Left lung (tissue), 4 donors: ENCODE measurements at regions not wholly inside any gene's neighbourhood (a gene's known extent, or its start where the extent isn't known, plus 50 kb on each side); places are given as distances from the start of the nearest gene placed in this dataset.

ENCODE experiments used
- ATAC-seq: fragments of 200-7000 bp; cut with Tn5 transposase; one replicate; pipeline ENCODE4 v1.9.1; 2020; ENCODE audit warnings: moderate library complexity
- DNase-seq, 4 donors: peaks; one replicate each; pipeline ENCODE4 v3.0.0-alpha.2; 2013 to 2020
- H3K27ac ChIP-seq, 2 donors: fragments of 200-600 bp; sonication (generic) in 1 of 2; one replicate each; pipeline versions ENCODE4 v1.5.0 to v1.8.0; 2020 to 2021
- H3K27me3 ChIP-seq, 2 donors: fragments of 200-600 bp; sonication (generic) in 1 of 2; one replicate each; pipeline versions ENCODE4 v1.5.0 to v1.8.0; 2020 to 2021
- H3K36me3 ChIP-seq, 2 donors: fragments of 200-600 bp; sonication (generic) in 1 of 2; one replicate each; pipeline versions ENCODE4 v1.5.0 to v1.8.0; 2020 to 2021
- H3K4me1 ChIP-seq, 2 donors: fragments of 200-600 bp; one replicate each; pipeline ENCODE4 v1.8.0; 2021
- H3K4me3 ChIP-seq, 2 donors: fragments of 200-600 bp; sonication (generic) in 1 of 2; one replicate each; pipeline versions ENCODE4 v1.5.0 to v1.8.0; 2020 to 2021; ENCODE audit warnings: mild to moderate bottlenecking in 1 of 2
- H3K9me3 ChIP-seq, 2 donors: fragments of 200-600 bp; sonication (generic) in 1 of 2; one replicate each; pipeline versions ENCODE4 v1.5.0 to v1.8.0; 2020 to 2021
- intact Hi-C, 2 donors: fragments of 100-400 bp; cut with DNase I; formaldehyde crosslinking; loops; one replicate each; pipeline versions ENCODE4 v1.11.2 to v1.14.2; 2022
- TF ChIP-seq, protein P1 (sequence below), 2 donors: fragments of 200-600 bp; sonication (generic) in 1 of 2; IDR thresholded peaks; one replicate each; pipeline versions ENCODE4 v1.5.0 to v1.8.0; 2021; ENCODE audit warnings: antibody characterized with exemption in 2 of 2
- donor health status: DM: no; HTN: yes; CAD: no.
- donor health status: DM: no; HTN: no; CAD: no.

DNA sequence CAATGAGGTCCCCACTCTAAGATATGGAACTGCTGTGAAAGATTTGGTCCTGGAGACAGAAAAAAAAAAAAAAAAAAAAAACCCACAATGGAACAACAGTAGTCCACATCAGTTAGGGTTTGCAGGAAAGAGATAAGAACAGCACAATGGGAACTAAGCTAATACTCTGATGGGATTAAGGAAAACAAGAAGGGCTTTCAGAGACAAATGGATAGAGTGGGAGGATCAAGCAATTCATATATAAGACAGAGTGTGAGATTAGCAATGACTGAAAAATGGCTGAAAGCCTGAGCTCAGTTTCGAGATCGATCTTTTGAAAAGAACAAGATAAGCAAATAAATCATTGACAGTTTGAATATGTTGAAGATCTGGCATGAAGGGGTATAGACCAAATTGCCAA, 188.4 kb upstream of the TRPC5 start:
- no peak overlapping the region for H3K4me3 ChIP-seq
- ATAC-seq (no peak), DNase-seq (no peak)
- TF ChIP-seq, protein P1, sequence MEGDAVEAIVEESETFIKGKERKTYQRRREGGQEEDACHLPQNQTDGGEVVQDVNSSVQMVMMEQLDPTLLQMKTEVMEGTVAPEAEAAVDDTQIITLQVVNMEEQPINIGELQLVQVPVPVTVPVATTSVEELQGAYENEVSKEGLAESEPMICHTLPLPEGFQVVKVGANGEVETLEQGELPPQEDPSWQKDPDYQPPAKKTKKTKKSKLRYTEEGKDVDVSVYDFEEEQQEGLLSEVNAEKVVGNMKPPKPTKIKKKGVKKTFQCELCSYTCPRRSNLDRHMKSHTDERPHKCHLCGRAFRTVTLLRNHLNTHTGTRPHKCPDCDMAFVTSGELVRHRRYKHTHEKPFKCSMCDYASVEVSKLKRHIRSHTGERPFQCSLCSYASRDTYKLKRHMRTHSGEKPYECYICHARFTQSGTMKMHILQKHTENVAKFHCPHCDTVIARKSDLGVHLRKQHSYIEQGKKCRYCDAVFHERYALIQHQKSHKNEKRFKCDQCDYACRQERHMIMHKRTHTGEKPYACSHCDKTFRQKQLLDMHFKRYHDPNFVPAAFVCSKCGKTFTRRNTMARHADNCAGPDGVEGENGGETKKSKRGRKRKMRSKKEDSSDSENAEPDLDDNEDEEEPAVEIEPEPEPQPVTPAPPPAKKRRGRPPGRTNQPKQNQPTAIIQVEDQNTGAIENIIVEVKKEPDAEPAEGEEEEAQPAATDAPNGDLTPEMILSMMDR (IDR thresholded peaks at IDR 0.05): no peak
- H3K36me3 ChIP-seq: no peaks in the 10 kb centered on the region
- H3K9me3 ChIP-seq: no peaks in the 10 kb centered on the region
- H3K27me3 ChIP-seq: no peaks in the 10 kb centered on the region
- no peak overlapping the region for H3K27ac ChIP-seq
- intact Hi-C loops: no loop called here
- no peaks in the 10 kb centered on the region for H3K4me1 ChIP-seq

DNA sequence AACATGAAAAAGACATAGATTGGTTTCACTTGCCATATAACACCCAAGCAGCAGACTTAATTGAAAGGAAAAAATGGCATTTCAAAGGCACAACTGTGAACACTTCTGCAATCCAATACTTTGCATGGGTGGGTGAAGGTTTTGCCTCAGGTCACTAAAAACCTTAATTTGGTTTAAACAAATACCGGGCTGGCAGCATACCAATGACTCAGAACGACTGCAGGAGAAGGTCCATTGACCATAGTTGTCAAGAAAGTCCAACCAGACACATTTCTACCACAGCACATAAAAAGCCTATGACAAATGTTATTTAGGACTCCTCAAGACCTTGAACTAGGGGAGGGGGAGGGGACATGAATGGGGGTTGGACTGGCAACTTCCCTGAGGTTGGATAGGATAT, 183.6 kb upstream of the TRPC5 start:
- ATAC-seq (no peak), DNase-seq (no peak)
- peaks cover 0 to 4% of the 10 kb centered on the region in 2 donors for H3K27me3 ChIP-seq
- intact Hi-C loops: no loop called here
- H3K27ac ChIP-seq: no peak overlapping the region
- no peaks in the 10 kb centered on the region for H3K9me3 ChIP-seq
- no peaks in the 10 kb centered on the region for H3K4me1 ChIP-seq
- no peak overlapping the region for H3K4me3 ChIP-seq
- TF ChIP-seq, protein P1 (IDR thresholded peaks at IDR 0.05): no peak
- H3K36me3 ChIP-seq: no peaks in the 10 kb centered on the region

GRCh38 chrX:112259375-112259774, 176.8 kb upstream of the TRPC5 start:
- intact Hi-C loops: no loop called here
- Histone ChIP-seq H3K4me3 (no peak overlapping the region), H3K4me1 (no peaks in the 10 kb centered on the region), H3K9me3 (no peaks in the 10 kb centered on the region), H3K27ac (no peak overlapping the region), H3K36me3 (no peaks in the 10 kb centered on the region), H3K27me3 (no peaks in the 10 kb centered on the region)
- DNase-seq (no peak), ATAC-seq (no peak)
- TF ChIP-seq, protein P1 (IDR thresholded peaks at IDR 0.05): no peak

GRCh38 chrX:112254896-112255295, 172.3 kb upstream of the TRPC5 start:
- TF ChIP-seq, protein P1 (IDR thresholded peaks at IDR 0.05): no peak
- H3K9me3 ChIP-seq: no peaks in the 10 kb centered on the region
- no peak for ATAC-seq
- intact Hi-C loops: no loop called here
- no peaks in the 10 kb centered on the region for H3K4me1 ChIP-seq
- H3K36me3 ChIP-seq: no peaks in the 10 kb centered on the region
- no peak for DNase-seq
- H3K27me3 ChIP-seq: no peaks in the 10 kb centered on the region
- H3K4me3 ChIP-seq: no peak overlapping the region
- no peak overlapping the region for H3K27ac ChIP-seq

- TF ChIP-seq, protein P1 (IDR thresholded peaks at IDR 0.05): no peak
- Histone ChIP-seq H3K4me3 (no peak overlapping the region), H3K9me3 (peaks cover 0 to 3% of the 10 kb centered on the region in 2 donors), H3K36me3 (no peaks in the 10 kb centered on the region), H3K4me1 (no peaks in the 10 kb centered on the region), H3K27me3 (no peaks in the 10 kb centered on the region), H3K27ac (no peak overlapping the region)
- DNase-seq (no peak), ATAC-seq (no peak)
- intact Hi-C loops: no loop called here
Measured at GRCh38 chrX:112247714-112248113, 165.1 kb upstream of the TRPC5 start.
